ENCODE measurements at regions not wholly inside any gene's neighbourhood (a gene's known extent, or its start where the extent isn't known, plus 50 kb on each side); places are given as distances from the start of the nearest gene placed in this dataset.

- Histone ChIP-seq H2AFZ (ENCODE audit: insufficient read depth, low read depth, low read length, poor library complexity, severe bottlenecking) (no peak overlapping the region), H3K27ac (ENCODE audit: low read length in 2 of 2) (no peak overlapping the region), H4K20me1 (ENCODE audit: control insufficient read depth, insufficient read depth, low read length, poor library complexity, severe bottlenecking) (no peaks in the 10 kb centered on the region), H3K36me3 (replicated peaks in 1 of 2; ENCODE audit: control extremely low read depth in 1 of 2, control insufficient read depth in 1 of 2, extremely low read depth in 1 of 2, insufficient read depth in 2 of 2, low read length in 1 of 2) (no peaks in the 10 kb centered on the region), H3K9ac (ENCODE audit: low read length) (no peak overlapping the region), H3K4me2 (replicated peaks; ENCODE audit: low read depth, low read length, poor library complexity, severe bottlenecking) (no peak overlapping the region), H3K4me1 (ENCODE audit: control insufficient read depth in 2 of 2, insufficient read depth in 2 of 2, low read length in 2 of 2) (no peaks in the 10 kb centered on the region), H3K27me3 (replicated peaks in 1 of 4; ENCODE audit: control extremely low read depth in 1 of 4, control insufficient read depth in 3 of 4, insufficient read depth in 4 of 4, low read length in 3 of 4) (no peaks in the 10 kb centered on the region), H3K4me3 (ENCODE audit: control extremely low read depth in 1 of 5, extremely low read depth in 1 of 5, insufficient read depth in 1 of 5, low read depth in 2 of 5, low read length in 4 of 5) (no peak overlapping the region), H3K79me2 (ENCODE audit: control insufficient read depth, insufficient read depth, low read length) (no peaks in the 10 kb centered on the region), H3K9me3 (ENCODE audit: control extremely low read depth in 1 of 3, control insufficient read depth in 2 of 3, insufficient read depth in 1 of 3, low read length in 2 of 3) (no peaks in the 10 kb centered on the region)
- POLR2A ChIA-PET, result no interaction called here
- ATAC-seq (ENCODE audit: low read depth) (no peak), DNase-seq (no peak)
- Mint-ChIP-seq H3K27me3 (no peaks in the 10 kb centered on the region), H3K4me3 (no peak overlapping the region), H3K4me1 (no peaks in the 10 kb centered on the region), H3K27ac (no peak overlapping the region), H3K9me3 (ENCODE audit: insufficient read depth) (peaks cover 8% of the 10 kb centered on the region)
- intact Hi-C loops (cut with micrococcal nuclease), result no loop called here
- 60% methylated on average over 1 of the region's 1 CpG for WGBS (ENCODE audit: insufficient coverage)
- CTCF ChIA-PET, result no interaction called here
- no peak for TF ChIP-seq CTCF (IDR thresholded peaks at IDR 0.05)
- TF ChIP-seq EZH2 (IDR thresholded peaks at IDR 0.05; ENCODE audit: borderline replicate concordance, insufficient read depth, low read depth, low read length, poor library complexity, severe bottlenecking), result no peak
Observed at GRCh38 chr13:57932061-57932460, 300.5 kb downstream of the PCDH17 start.

GRCh38 chr13:57933606-57934005, 302.1 kb downstream of the PCDH17 start:
- Histone ChIP-seq H3K4me3 (ENCODE audit: control extremely low read depth in 1 of 5, extremely low read depth in 1 of 5, insufficient read depth in 1 of 5, low read depth in 2 of 5, low read length in 4 of 5) (no peak overlapping the region), H3K27ac (ENCODE audit: low read length in 2 of 2) (no peak overlapping the region), H3K4me2 (replicated peaks; ENCODE audit: low read depth, low read length, poor library complexity, severe bottlenecking) (no peak overlapping the region), H4K20me1 (ENCODE audit: control insufficient read depth, insufficient read depth, low read length, poor library complexity, severe bottlenecking) (no peaks in the 10 kb centered on the region), H3K9me3 (ENCODE audit: control extremely low read depth in 1 of 3, control insufficient read depth in 2 of 3, insufficient read depth in 1 of 3, low read length in 2 of 3) (no peaks in the 10 kb centered on the region), H3K36me3 (replicated peaks in 1 of 2; ENCODE audit: control extremely low read depth in 1 of 2, control insufficient read depth in 1 of 2, extremely low read depth in 1 of 2, insufficient read depth in 2 of 2, low read length in 1 of 2) (no peaks in the 10 kb centered on the region), H3K79me2 (ENCODE audit: control insufficient read depth, insufficient read depth, low read length) (no peaks in the 10 kb centered on the region), H3K4me1 (ENCODE audit: control insufficient read depth in 2 of 2, insufficient read depth in 2 of 2, low read length in 2 of 2) (no peaks in the 10 kb centered on the region), H3K27me3 (replicated peaks in 1 of 4; ENCODE audit: control extremely low read depth in 1 of 4, control insufficient read depth in 3 of 4, insufficient read depth in 4 of 4, low read length in 3 of 4) (no peaks in the 10 kb centered on the region), H2AFZ (ENCODE audit: insufficient read depth, low read depth, low read length, poor library complexity, severe bottlenecking) (no peak overlapping the region), H3K9ac (ENCODE audit: low read length) (no peak overlapping the region)
- intact Hi-C loops (cut with micrococcal nuclease), result no loop called here
- ChIA-PET POLR2A (no interaction called here), CTCF (no interaction called here)
- ATAC-seq (ENCODE audit: low read depth) (no peak), DNase-seq (no peak)
- peaks cover 5% of the 10 kb centered on the region for H3K9me3 Mint-ChIP-seq (ENCODE audit: insufficient read depth)
- H3K4me3 Mint-ChIP-seq, result no peak overlapping the region
- H3K27me3 Mint-ChIP-seq, result no peaks in the 10 kb centered on the region
- TF ChIP-seq EZH2 (IDR thresholded peaks at IDR 0.05; ENCODE audit: borderline replicate concordance, insufficient read depth, low read depth, low read length, poor library complexity, severe bottlenecking) (no peak), CTCF (IDR thresholded peaks at IDR 0.05) (no peak)
- no peaks in the 10 kb centered on the region for H3K4me1 Mint-ChIP-seq
- WGBS (ENCODE audit: insufficient coverage), result no CpG with 5 or more reads among the region's 1 CpG
- no peak overlapping the region for H3K27ac Mint-ChIP-seq
